DND-41 (cell line): ENCODE measurements at regions not wholly inside any gene's neighbourhood (a gene's known extent, or its start where the extent isn't known, plus 50 kb on each side); places are given as distances from the start of the nearest gene placed in this dataset.

Source experiments
- ATAC-seq: fragments of 200-7000 bp; cut with Tn5 transposase; 3 replicates; pipeline ENCODE4 v1.9.1; 2021; ENCODE audit warnings: low read depth; ENCODE audit not compliant: insufficient read depth
- DNase-seq: peaks from one replicate; pipeline ENCODE4 v3.0.0-alpha.2; 2020
- H2AFZ ChIP-seq: 2 replicates; pipeline ENCODE4 v1.6.0; 2012; ENCODE audit warnings: low read depth, low read length
- H3K27ac ChIP-seq: 2 replicates; pipeline ENCODE4 v1.5.1; 2012; ENCODE audit warnings: low read length, inconsistent platforms
- H3K27me3 ChIP-seq: fragments of 200-600 bp; sonication (generic); 2 replicates; pipeline ENCODE4 v1.6.0; 2012; ENCODE audit warnings: low read length, mild to moderate bottlenecking, inconsistent platforms; ENCODE audit not compliant: insufficient read depth, poor library complexity
- H3K36me3 ChIP-seq: 2 replicates; pipeline ENCODE4 v1.5.1; 2012; ENCODE audit warnings: low read length, inconsistent platforms; ENCODE audit not compliant: insufficient read depth
- H3K4me1 ChIP-seq: 2 replicates; pipeline ENCODE4 v1.5.1; 2012; ENCODE audit warnings: mild to moderate bottlenecking, low read length; ENCODE audit not compliant: insufficient read depth
- H3K4me2 ChIP-seq: 2 replicates; pipeline ENCODE4 v1.6.0; 2012; ENCODE audit warnings: mild to moderate bottlenecking, moderate library complexity, low read length, inconsistent platforms; ENCODE audit not compliant: insufficient read depth
- H3K4me3 ChIP-seq, 2 experiments: fragments of 200-600 bp in 1 of 2; shearing (Covaris generic) in 1 of 2; 2 replicates each; pipeline ENCODE4 v1.5.1; 2012 to 2016; ENCODE audit warnings: inconsistent platforms in 2 of 2, low read length in 2 of 2, mild to moderate bottlenecking in 2 of 2, low read depth in 1 of 2, moderate library complexity in 1 of 2
- H3K79me2 ChIP-seq: 2 replicates; pipeline ENCODE4 v1.6.0; 2012; ENCODE audit warnings: low read length, inconsistent platforms; ENCODE audit not compliant: insufficient read depth
- H3K9ac ChIP-seq: 2 replicates; pipeline ENCODE4 v1.6.0; 2012; ENCODE audit warnings: low read depth, mild to moderate bottlenecking, inconsistent platforms, low read length, moderate library complexity
- H3K9me3 ChIP-seq: 2 replicates; pipeline ENCODE4 v1.5.1; 2012; ENCODE audit warnings: low read length, moderate library complexity, mild to moderate bottlenecking, inconsistent platforms; ENCODE audit not compliant: insufficient read depth, severe bottlenecking
- H4K20me1 ChIP-seq: 2 replicates; pipeline ENCODE4 v1.6.0; 2012; ENCODE audit warnings: low read length; ENCODE audit not compliant: insufficient read depth
- CTCF ChIP-seq: IDR thresholded peaks from 2 replicates; pipeline ENCODE4 v1.5.1; 2012; ENCODE audit warnings: borderline replicate concordance, low read length, moderate library complexity, mild to moderate bottlenecking; ENCODE audit not compliant: poor library complexity, severe bottlenecking; ENCODE audit errors: extremely low read depth
- EZH2 ChIP-seq: IDR thresholded peaks from 3 replicates; pipeline ENCODE4 v1.6.1; 2012; ENCODE audit warnings: borderline replicate concordance, low read depth, mild to moderate bottlenecking, moderate library complexity, low read length, inconsistent platforms; ENCODE audit not compliant: severe bottlenecking

GRCh38 chr22:49599039-49599438 lies 228.6 kb downstream of the BRD1 start:
- Histone ChIP-seq H2AFZ (no peak overlapping the region), H3K27me3 (no peaks in the 10 kb centered on the region), H3K79me2 (no peaks in the 10 kb centered on the region), H3K9me3 (no peaks in the 10 kb centered on the region), H4K20me1 (no peaks in the 10 kb centered on the region), H3K9ac (no peak overlapping the region), H3K27ac (no peak overlapping the region), H3K36me3 (no peaks in the 10 kb centered on the region), H3K4me3 (no peak overlapping the region), H3K4me1 (no peaks in the 10 kb centered on the region), H3K4me2 (no peak overlapping the region)
- no peak for ATAC-seq
- TF ChIP-seq CTCF (no peak), EZH2 (no peak)
- no peak for DNase-seq

GRCh38 chr22:49598338-49598737 lies 229.3 kb downstream of the BRD1 start:
- no peaks in the 10 kb centered on the region for H4K20me1 ChIP-seq
- H3K27me3 ChIP-seq, result no peaks in the 10 kb centered on the region

GRCh38 chr22:49597428-49598039 lies 230.1 kb downstream of the BRD1 start:
- ATAC-seq, result no peak
- Histone ChIP-seq H3K4me2 (no peak overlapping the region), H3K36me3 (no peaks in the 10 kb centered on the region), H4K20me1 (no peaks in the 10 kb centered on the region), H3K4me3 (no peak overlapping the region), H3K79me2 (no peaks in the 10 kb centered on the region), H2AFZ (no peak overlapping the region), H3K4me1 (no peaks in the 10 kb centered on the region), H3K9ac (no peak overlapping the region), H3K9me3 (no peaks in the 10 kb centered on the region), H3K27ac (no peak overlapping the region), H3K27me3 (no peaks in the 10 kb centered on the region)
- no peak for DNase-seq
- no peak for TF ChIP-seq EZH2
- TF ChIP-seq CTCF, result no peak

More at GRCh38 chr22:49598338-49598737, 229.3 kb downstream of the BRD1 start:
- TF ChIP-seq CTCF (no peak), EZH2 (no peak)
- Histone ChIP-seq H3K9me3 (no peaks in the 10 kb centered on the region), H3K79me2 (no peaks in the 10 kb centered on the region), H3K4me1 (no peaks in the 10 kb centered on the region), H3K4me3 (no peak overlapping the region), H2AFZ (no peak overlapping the region), H3K9ac (no peak overlapping the region), H3K4me2 (no peak overlapping the region), H3K27ac (no peak overlapping the region), H3K36me3 (no peaks in the 10 kb centered on the region)
- ATAC-seq (no peak), DNase-seq (no peak)
